NCI-H128 (cell line): ENCODE measurements at regions not wholly inside any gene's neighbourhood (a gene's known extent, or its start where the extent isn't known, plus 50 kb on each side); places are given as distances from the start of the nearest gene placed in this dataset.

ENCODE experiments used
- DNase-seq: peaks from one replicate; lab custom pipeline; 2025; ENCODE audit not compliant: unreplicated experiment; lab: John Stamatoyannopoulos, UW

- DNase-seq, result no peak
These were observed 118.8 kb upstream of the KIRREL3 start for GRCh38 chr11:127119356-127119755.

GRCh38 chr11:127118811-127119210 lies 118.2 kb upstream of the KIRREL3 start:
- no peak for DNase-seq

- no peak for DNase-seq
These were observed 116.7 kb upstream of the KIRREL3 start for GRCh38 chr11:127117231-127117739.

- no peak for DNase-seq
These were observed 115.3 kb upstream of the KIRREL3 start for GRCh38 chr11:127115844-127116243.

GRCh38 chr11:127114035-127114434 lies 113.5 kb upstream of the KIRREL3 start:
- DNase-seq, result no peak

- no peak for DNase-seq
These were observed 110.0 kb upstream of the KIRREL3 start for GRCh38 chr11:127110542-127110941.

GRCh38 chr11:127109796-127110480 lies 109.4 kb upstream of the KIRREL3 start:
- DNase-seq, result no peak

- no peak for DNase-seq
These were observed 108.3 kb upstream of the KIRREL3 start for GRCh38 chr11:127108838-127109237.

- peak; percentile 8 for DNase-seq
These were observed 106.4 kb upstream of the KIRREL3 start for GRCh38 chr11:127106938-127107337.

GRCh38 chr11:127105593-127106541 lies 105.3 kb upstream of the KIRREL3 start:
- peak; percentile 87 for DNase-seq

GRCh38 chr11:127103586-127104388 lies 103.2 kb upstream of the KIRREL3 start:
- no peak for DNase-seq

GRCh38 chr11:127098684-127099083 lies 98.1 kb upstream of the KIRREL3 start:
- DNase-seq, result no peak

- DNase-seq, result no peak
These were observed 80.2 kb upstream of the KIRREL3 start for GRCh38 chr11:127080735-127081134.

- no peak for DNase-seq
These were observed 75.2 kb upstream of the KIRREL3 start for GRCh38 chr11:127075758-127076157.

- no peak for DNase-seq
These were observed 73.7 kb upstream of the KIRREL3 start for GRCh38 chr11:127074151-127074761.

GRCh38 chr11:127073621-127074020 lies 73.1 kb upstream of the KIRREL3 start:
- no peak for DNase-seq

GRCh38 chr11:127071606-127072005 lies 71.0 kb upstream of the KIRREL3 start:
- DNase-seq, result no peak

GRCh38 chr11:127070808-127071207 lies 70.2 kb upstream of the KIRREL3 start:
- DNase-seq, result no peak

GRCh38 chr11:127066401-127067090 lies 66.0 kb upstream of the KIRREL3 start:
- no peak for DNase-seq

GRCh38 chr11:127063241-127063640 lies 62.7 kb upstream of the KIRREL3 start:
- no peak for DNase-seq
